ENCODE measurements at regions not wholly inside any gene's neighbourhood (a gene's known extent, or its start where the extent isn't known, plus 50 kb on each side); places are given as distances from the start of the nearest gene placed in this dataset.

DNA sequence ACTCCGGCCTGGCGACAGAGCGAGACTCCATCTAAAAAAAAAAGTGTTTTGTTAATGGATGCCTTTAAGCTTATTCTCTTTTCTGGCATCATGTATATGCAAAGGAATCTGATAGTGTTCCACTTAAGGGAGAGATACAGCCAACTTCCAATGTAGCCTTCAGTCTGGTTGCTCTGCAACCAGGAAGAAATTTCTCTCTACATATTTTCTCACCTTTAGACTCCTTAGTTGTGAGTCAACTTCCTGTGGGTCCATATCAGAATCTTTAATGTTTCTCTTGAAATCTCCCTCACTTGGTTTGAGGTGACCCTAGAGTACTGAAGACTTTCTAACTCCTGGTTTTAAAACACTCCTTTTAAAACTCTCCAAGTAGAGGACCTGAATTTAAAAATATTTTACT, 340.4 kb downstream of the SLC6A15 start:
- DNase-seq: no peak
- peaks cover 10% of the 10 kb centered on the region for H3K9me3 Mint-ChIP-seq
- H3K4me1 Mint-ChIP-seq (ENCODE audit: low read depth): no peaks in the 10 kb centered on the region
- H3K4me3 Mint-ChIP-seq: no peak overlapping the region
- no peaks in the 10 kb centered on the region; the same call in 1 of the 2 replicates for H3K36me3 Mint-ChIP-seq (ENCODE audit: low read depth)
- H3K27me3 Mint-ChIP-seq (ENCODE audit: insufficient read depth): no peaks in the 10 kb centered on the region
- TF ChIP-seq, protein P1, sequence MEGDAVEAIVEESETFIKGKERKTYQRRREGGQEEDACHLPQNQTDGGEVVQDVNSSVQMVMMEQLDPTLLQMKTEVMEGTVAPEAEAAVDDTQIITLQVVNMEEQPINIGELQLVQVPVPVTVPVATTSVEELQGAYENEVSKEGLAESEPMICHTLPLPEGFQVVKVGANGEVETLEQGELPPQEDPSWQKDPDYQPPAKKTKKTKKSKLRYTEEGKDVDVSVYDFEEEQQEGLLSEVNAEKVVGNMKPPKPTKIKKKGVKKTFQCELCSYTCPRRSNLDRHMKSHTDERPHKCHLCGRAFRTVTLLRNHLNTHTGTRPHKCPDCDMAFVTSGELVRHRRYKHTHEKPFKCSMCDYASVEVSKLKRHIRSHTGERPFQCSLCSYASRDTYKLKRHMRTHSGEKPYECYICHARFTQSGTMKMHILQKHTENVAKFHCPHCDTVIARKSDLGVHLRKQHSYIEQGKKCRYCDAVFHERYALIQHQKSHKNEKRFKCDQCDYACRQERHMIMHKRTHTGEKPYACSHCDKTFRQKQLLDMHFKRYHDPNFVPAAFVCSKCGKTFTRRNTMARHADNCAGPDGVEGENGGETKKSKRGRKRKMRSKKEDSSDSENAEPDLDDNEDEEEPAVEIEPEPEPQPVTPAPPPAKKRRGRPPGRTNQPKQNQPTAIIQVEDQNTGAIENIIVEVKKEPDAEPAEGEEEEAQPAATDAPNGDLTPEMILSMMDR (IDR thresholded peaks at IDR 0.05): no peak
- no peak overlapping the region for H3K27ac Mint-ChIP-seq

DNA sequence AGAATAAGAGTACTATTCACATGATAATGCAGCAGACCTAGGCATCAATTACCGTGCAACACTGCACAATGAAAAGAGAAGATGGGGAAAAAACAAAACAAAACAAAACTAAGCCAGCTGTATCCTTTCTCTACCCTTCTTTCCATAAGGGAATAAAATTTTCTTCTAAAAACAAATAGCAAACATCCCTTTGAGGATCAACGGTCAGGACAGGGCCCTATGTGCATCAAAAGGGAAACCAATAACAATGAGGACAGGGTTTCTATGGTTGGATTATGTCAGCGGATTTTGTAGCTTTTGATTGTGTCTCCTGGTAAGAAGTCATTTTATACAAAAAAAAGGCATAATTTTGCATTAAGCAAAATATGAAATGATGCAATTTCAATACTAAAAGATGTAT, 350.3 kb downstream of the SLC6A15 start:
- H3K36me3 Mint-ChIP-seq (ENCODE audit: low read depth): no peaks in the 10 kb centered on the region
- TF ChIP-seq, protein P1 (IDR thresholded peaks at IDR 0.05): no peak
- no peaks in the 10 kb centered on the region; the same call in 1 of the 2 replicates for H3K9me3 Mint-ChIP-seq

GRCh38 chr12:84561351-84561750, 351.2 kb downstream of the SLC6A15 start:
- H3K9me3 Mint-ChIP-seq: no peaks in the 10 kb centered on the region; the same call in 1 of the 2 replicates
- DNase-seq: no peak
- no peaks in the 10 kb centered on the region for H3K4me1 Mint-ChIP-seq (ENCODE audit: low read depth)
- no peak overlapping the region for H3K27ac Mint-ChIP-seq
- TF ChIP-seq, protein P1 (IDR thresholded peaks at IDR 0.05): no peak
- H3K27me3 Mint-ChIP-seq (ENCODE audit: insufficient read depth): no peaks in the 10 kb centered on the region
- no peak overlapping the region for H3K4me3 Mint-ChIP-seq
- H3K36me3 Mint-ChIP-seq (ENCODE audit: low read depth): no peaks in the 10 kb centered on the region

More for the DNA sequence above, 350.3 kb downstream of the SLC6A15 start:
- H3K27ac Mint-ChIP-seq: no peak overlapping the region
- H3K4me3 Mint-ChIP-seq: no peak overlapping the region
- no peak for DNase-seq
- H3K27me3 Mint-ChIP-seq (ENCODE audit: insufficient read depth): no peaks in the 10 kb centered on the region
- H3K4me1 Mint-ChIP-seq (ENCODE audit: low read depth): no peaks in the 10 kb centered on the region

DNA sequence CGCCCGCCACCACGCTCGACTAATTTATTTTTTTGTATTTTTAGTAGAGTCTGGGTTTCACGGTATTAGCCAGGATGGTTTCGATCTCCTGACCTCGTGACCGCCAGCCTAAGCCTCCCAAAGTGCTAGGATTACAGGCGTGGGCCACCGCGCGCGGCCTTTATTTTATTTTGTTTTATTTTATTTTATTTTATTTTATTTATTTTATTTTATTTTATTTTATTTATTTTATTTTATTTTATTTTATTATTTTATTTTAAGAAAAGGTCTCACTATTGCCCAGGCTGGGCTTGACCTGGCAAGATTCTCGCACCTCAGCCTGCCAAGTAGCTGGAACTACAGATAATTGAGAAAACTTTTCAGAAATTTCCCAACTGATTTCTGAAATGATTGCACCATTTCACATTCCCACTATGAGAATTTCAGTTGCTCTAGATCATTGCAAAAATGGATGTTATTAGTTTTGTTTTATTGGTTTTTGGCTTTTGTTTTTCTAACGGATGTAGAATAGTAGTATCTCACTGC, 358.3 kb downstream of the SLC6A15 start:
- no peaks in the 10 kb centered on the region for H3K36me3 Mint-ChIP-seq (ENCODE audit: low read depth)
- H3K4me3 Mint-ChIP-seq: no peak overlapping the region
- no peaks in the 10 kb centered on the region for H3K27me3 Mint-ChIP-seq (ENCODE audit: insufficient read depth)
- H3K27ac Mint-ChIP-seq: no peak overlapping the region
- no peaks in the 10 kb centered on the region; the same call in 1 of the 2 replicates for H3K4me1 Mint-ChIP-seq (ENCODE audit: low read depth)
- no peak for DNase-seq
- H3K9me3 Mint-ChIP-seq: no peaks in the 10 kb centered on the region
- TF ChIP-seq, protein P1 (IDR thresholded peaks at IDR 0.05): no peak

- Mint-ChIP-seq H3K4me3 (no peak overlapping the region), H3K4me1 (ENCODE audit: low read depth) (no peaks in the 10 kb centered on the region; the same call in 1 of the 2 replicates), H3K27ac (no peak overlapping the region), H3K36me3 (ENCODE audit: low read depth) (no peaks in the 10 kb centered on the region), H3K9me3 (no peaks in the 10 kb centered on the region), H3K27me3 (ENCODE audit: insufficient read depth) (no peaks in the 10 kb centered on the region)
- TF ChIP-seq, protein P1 (IDR thresholded peaks at IDR 0.05): no peak
- no peak for DNase-seq
These were observed 359.1 kb downstream of the SLC6A15 start for GRCh38 chr12:84553331-84554117.

Measured in HFFc6 (cell line).